Urinary bladder (tissue), 3 donors: ENCODE measurements at regions not wholly inside any gene's neighbourhood (a gene's known extent, or its start where the extent isn't known, plus 50 kb on each side); places are given as distances from the start of the nearest gene placed in this dataset.

Source experiments
- DNase-seq: peaks from one replicate; pipeline ENCODE4 v3.0.0-alpha.2; 2015; ENCODE audit errors: extremely low spot score
- H3K27ac ChIP-seq: one replicate; pipeline ENCODE4 v1.5.1; 2013; ENCODE audit warnings: low read depth, mild to moderate bottlenecking, moderate library complexity
- H3K36me3 ChIP-seq: one replicate; pipeline ENCODE4 v1.6.1; 2013; ENCODE audit warnings: mild to moderate bottlenecking, moderate library complexity; ENCODE audit not compliant: insufficient read depth
- H3K4me1 ChIP-seq: one replicate; pipeline ENCODE4 v1.6.1; 2013; ENCODE audit warnings: mild to moderate bottlenecking, moderate library complexity; ENCODE audit not compliant: insufficient read depth
- H3K4me3 ChIP-seq: one replicate; pipeline ENCODE4 v1.5.1; 2013; ENCODE audit warnings: low read depth, low read length
- WGBS: extraction: QIAGEN DNeasy Blood & Tissue Kit; methylation state at CpG from one replicate; pipeline ENCODE4 v1.1.7; 2013; 5-methylcytosine and 5-hydroxymethylcytosine counted together
- donor health status: healthy with polysubstance abuse.
- donor health status: healthy.

- Histone ChIP-seq H3K4me3 (no peak overlapping the region), H3K27ac (no peak overlapping the region), H3K4me1 (no peaks in the 10 kb centered on the region), H3K36me3 (no peaks in the 10 kb centered on the region)
- WGBS, result 85% methylated on average over 2 of the region's 2 CpGs
- no peak for DNase-seq
Observed at GRCh38 chr2:150101947-150102346, 385.5 kb downstream of the RND3 start.

GRCh38 chr2:150100834-150101233 lies 386.6 kb downstream of the RND3 start:
- no peak overlapping the region for H3K4me3 ChIP-seq
- H3K36me3 ChIP-seq, result no peaks in the 10 kb centered on the region
- no peak for DNase-seq
- H3K4me1 ChIP-seq, result no peaks in the 10 kb centered on the region
- H3K27ac ChIP-seq, result no peak overlapping the region

- H3K27ac ChIP-seq, result no peak overlapping the region
- no peaks in the 10 kb centered on the region for H3K36me3 ChIP-seq
- no peak for DNase-seq
- no peaks in the 10 kb centered on the region for H3K4me1 ChIP-seq
- no peak overlapping the region for H3K4me3 ChIP-seq
- WGBS, result 91% methylated on average over 3 of the region's 3 CpGs
Observed at GRCh38 chr2:150100336-150100735, 387.1 kb downstream of the RND3 start.

GRCh38 chr2:150099805-150100204 lies 387.7 kb downstream of the RND3 start:
- DNase-seq, result no peak
- no peak overlapping the region for H3K4me3 ChIP-seq
- H3K27ac ChIP-seq, result no peak overlapping the region
- no peaks in the 10 kb centered on the region for H3K36me3 ChIP-seq
- H3K4me1 ChIP-seq, result no peaks in the 10 kb centered on the region

GRCh38 chr2:150097901-150098531 lies 389.5 kb downstream of the RND3 start:
- Histone ChIP-seq H3K36me3 (no peaks in the 10 kb centered on the region), H3K27ac (no peak overlapping the region), H3K4me3 (no peak overlapping the region), H3K4me1 (no peaks in the 10 kb centered on the region)
- WGBS, result 66% methylated on average over 1 of the region's 1 CpG
- DNase-seq, result no peak

GRCh38 chr2:150097402-150097801 lies 390.1 kb downstream of the RND3 start:
- no peak for DNase-seq
- Histone ChIP-seq H3K4me1 (no peaks in the 10 kb centered on the region), H3K4me3 (no peak overlapping the region), H3K36me3 (no peaks in the 10 kb centered on the region), H3K27ac (no peak overlapping the region)
- 98% methylated on average over 3 of the region's 3 CpGs for WGBS

- DNase-seq, result no peak
- WGBS, result 33% methylated on average over 3 of the region's 3 CpGs
- H3K4me3 ChIP-seq, result no peak overlapping the region
- no peaks in the 10 kb centered on the region for H3K36me3 ChIP-seq
- no peaks in the 10 kb centered on the region for H3K4me1 ChIP-seq
- no peak overlapping the region for H3K27ac ChIP-seq
Observed at GRCh38 chr2:150095361-150096095, 391.9 kb downstream of the RND3 start.

GRCh38 chr2:150091846-150092245 lies 395.6 kb downstream of the RND3 start:
- WGBS, result 94% methylated on average over 4 of the region's 4 CpGs
- H3K36me3 ChIP-seq, result no peaks in the 10 kb centered on the region
- DNase-seq, result no peak
- H3K27ac ChIP-seq, result no peak overlapping the region
- no peaks in the 10 kb centered on the region for H3K4me1 ChIP-seq
- no peak overlapping the region for H3K4me3 ChIP-seq

- DNase-seq, result no peak
- no peak overlapping the region for H3K27ac ChIP-seq
- WGBS, result 78% methylated on average over 1 of the region's 1 CpG
- H3K4me1 ChIP-seq, result no peaks in the 10 kb centered on the region
- no peak overlapping the region for H3K4me3 ChIP-seq
- H3K36me3 ChIP-seq, result no peaks in the 10 kb centered on the region
Observed at GRCh38 chr2:150090031-150090430, 397.4 kb downstream of the RND3 start.

GRCh38 chr2:150088538-150088937 lies 398.9 kb downstream of the RND3 start:
- 84% methylated on average over 3 of the region's 3 CpGs for WGBS
- DNase-seq, result no peak
- Histone ChIP-seq H3K4me3 (no peak overlapping the region), H3K36me3 (no peaks in the 10 kb centered on the region), H3K27ac (no peak overlapping the region), H3K4me1 (no peaks in the 10 kb centered on the region)

GRCh38 chr2:150085478-150085877 lies 402.0 kb downstream of the RND3 start:
- WGBS, result 99% methylated on average over 2 of the region's 2 CpGs
- no peak overlapping the region for H3K4me3 ChIP-seq
- H3K4me1 ChIP-seq, result no peaks in the 10 kb centered on the region
- no peak overlapping the region for H3K27ac ChIP-seq
- H3K36me3 ChIP-seq, result no peaks in the 10 kb centered on the region
- no peak for DNase-seq

GRCh38 chr2:150081775-150082481 lies 405.5 kb downstream of the RND3 start:
- no peak overlapping the region for H3K4me3 ChIP-seq
- DNase-seq, result no peak
- no peaks in the 10 kb centered on the region for H3K4me1 ChIP-seq
- WGBS, result 70% methylated on average over 4 of the region's 4 CpGs
- no peaks in the 10 kb centered on the region for H3K36me3 ChIP-seq
- H3K27ac ChIP-seq, result no peak overlapping the region

GRCh38 chr2:150076281-150076680 lies 411.2 kb downstream of the RND3 start:
- no peak overlapping the region for H3K4me3 ChIP-seq
- 56% methylated on average over 1 of the region's 1 CpG for WGBS
- no peaks in the 10 kb centered on the region for H3K36me3 ChIP-seq
- no peak overlapping the region for H3K27ac ChIP-seq
- no peak for DNase-seq
- H3K4me1 ChIP-seq, result no peaks in the 10 kb centered on the region

- Histone ChIP-seq H3K4me1 (no peaks in the 10 kb centered on the region), H3K4me3 (no peak overlapping the region), H3K27ac (no peak overlapping the region), H3K36me3 (no peaks in the 10 kb centered on the region)
- WGBS, result 72% methylated on average over 2 of the region's 2 CpGs
- no peak for DNase-seq
Observed at GRCh38 chr2:150075831-150076230, 411.6 kb downstream of the RND3 start.
